Hematopoietic multipotent progenitor cell treated with erythropoietin and hydrocortisone succinate and interleukin-3 and kit ligand, for 6 days (in vitro differentiated cells): ENCODE measurements at regions not wholly inside any gene's neighbourhood (a gene's known extent, or its start where the extent isn't known, plus 50 kb on each side); places are given as distances from the start of the nearest gene placed in this dataset.

Source experiments
- DNase-seq: peaks from one replicate; pipeline ENCODE4 v3.0.0-alpha.2; 2015

- no peak for DNase-seq
Observed at GRCh38 chr13:76406243-76406642, 480.0 kb downstream of the KCTD12 start.

- DNase-seq = no peak
Observed at GRCh38 chr13:76398425-76398824, 487.8 kb downstream of the KCTD12 start.

- DNase-seq = no peak
Observed at GRCh38 chr13:76397413-76397812, 488.8 kb downstream of the KCTD12 start.

GRCh38 chr13:76389321-76389720, 496.9 kb downstream of the KCTD12 start:
- no peak for DNase-seq

- DNase-seq = peak; percentile 11
Observed at GRCh38 chr13:76387566-76387965, 498.6 kb downstream of the KCTD12 start.

- DNase-seq = no peak
Observed at GRCh38 chr13:76386321-76386720, 499.9 kb downstream of the KCTD12 start.

GRCh38 chr13:76385586-76385985, 500.6 kb downstream of the KCTD12 start:
- no peak for DNase-seq

- no peak for DNase-seq
Observed at GRCh38 chr13:76383676-76384461, 502.3 kb downstream of the KCTD12 start.

GRCh38 chr13:76380446-76381065, 505.6 kb downstream of the KCTD12 start:
- no peak for DNase-seq

- DNase-seq = no peak
Observed at GRCh38 chr13:76379341-76380105, 506.7 kb downstream of the KCTD12 start.

GRCh38 chr13:76378767-76379166, 507.4 kb downstream of the KCTD12 start:
- no peak for DNase-seq

- no peak for DNase-seq
Observed at GRCh38 chr13:76363682-76364289, 522.4 kb downstream of the KCTD12 start.

- no peak for DNase-seq
Observed at GRCh38 chr13:76361868-76362267, 524.3 kb downstream of the KCTD12 start.

GRCh38 chr13:76351541-76352229, 534.5 kb downstream of the KCTD12 start:
- no peak for DNase-seq

- no peak for DNase-seq
Observed at GRCh38 chr13:76350399-76350798, 535.8 kb downstream of the KCTD12 start.

- no peak for DNase-seq
Observed at GRCh38 chr13:76349700-76350099, 536.5 kb downstream of the KCTD12 start.

GRCh38 chr13:76339649-76340048, 546.6 kb downstream of the KCTD12 start:
- no peak for DNase-seq

GRCh38 chr13:76338003-76338402, 548.2 kb downstream of the KCTD12 start:
- DNase-seq = no peak

- no peak for DNase-seq
Observed at GRCh38 chr13:76336889-76337844, 549.0 kb downstream of the KCTD12 start.

GRCh38 chr13:76335463-76335862, 550.7 kb downstream of the KCTD12 start:
- no peak for DNase-seq

GRCh38 chr13:76331943-76332712, 554.1 kb downstream of the KCTD12 start:
- peak; percentile 1 for DNase-seq
